ENCODE measurements at regions not wholly inside any gene's neighbourhood (a gene's known extent, or its start where the extent isn't known, plus 50 kb on each side); places are given as distances from the start of the nearest gene placed in this dataset.

DNA sequence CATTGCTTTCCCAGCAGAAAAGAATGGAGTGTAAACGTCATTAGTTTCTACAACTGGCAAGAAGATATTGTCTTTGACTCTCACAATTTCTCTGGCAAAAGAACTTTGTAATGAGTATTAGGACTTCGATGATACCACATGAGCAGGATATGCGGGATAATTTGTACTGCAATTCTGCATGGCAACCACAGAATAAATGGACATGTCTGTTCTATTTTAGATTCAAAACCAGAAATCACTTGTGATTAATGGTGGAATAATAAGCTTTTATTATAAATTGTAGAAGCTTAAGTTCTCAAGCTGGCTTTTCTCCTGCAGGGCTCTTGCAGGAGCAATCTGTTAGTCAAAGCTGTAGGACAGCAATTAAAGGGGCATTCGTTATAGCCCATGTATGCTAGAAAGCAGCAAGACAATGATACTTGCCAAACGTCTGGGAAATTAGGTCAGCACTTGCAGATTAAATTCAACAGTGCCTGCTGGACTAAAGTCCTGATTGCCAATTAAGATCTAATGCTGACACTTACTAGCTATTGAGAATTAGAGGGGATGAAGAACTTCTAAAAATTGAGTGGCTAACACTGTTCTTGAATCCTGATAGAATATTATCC lies 177.9 kb downstream of the PTH2R start:
- no peak for TF ChIP-seq EZH2phosphoT487 (IDR thresholded peaks at IDR 0.05; ENCODE audit: borderline replicate concordance, low read length)
- TF ChIP-seq, protein P1, sequence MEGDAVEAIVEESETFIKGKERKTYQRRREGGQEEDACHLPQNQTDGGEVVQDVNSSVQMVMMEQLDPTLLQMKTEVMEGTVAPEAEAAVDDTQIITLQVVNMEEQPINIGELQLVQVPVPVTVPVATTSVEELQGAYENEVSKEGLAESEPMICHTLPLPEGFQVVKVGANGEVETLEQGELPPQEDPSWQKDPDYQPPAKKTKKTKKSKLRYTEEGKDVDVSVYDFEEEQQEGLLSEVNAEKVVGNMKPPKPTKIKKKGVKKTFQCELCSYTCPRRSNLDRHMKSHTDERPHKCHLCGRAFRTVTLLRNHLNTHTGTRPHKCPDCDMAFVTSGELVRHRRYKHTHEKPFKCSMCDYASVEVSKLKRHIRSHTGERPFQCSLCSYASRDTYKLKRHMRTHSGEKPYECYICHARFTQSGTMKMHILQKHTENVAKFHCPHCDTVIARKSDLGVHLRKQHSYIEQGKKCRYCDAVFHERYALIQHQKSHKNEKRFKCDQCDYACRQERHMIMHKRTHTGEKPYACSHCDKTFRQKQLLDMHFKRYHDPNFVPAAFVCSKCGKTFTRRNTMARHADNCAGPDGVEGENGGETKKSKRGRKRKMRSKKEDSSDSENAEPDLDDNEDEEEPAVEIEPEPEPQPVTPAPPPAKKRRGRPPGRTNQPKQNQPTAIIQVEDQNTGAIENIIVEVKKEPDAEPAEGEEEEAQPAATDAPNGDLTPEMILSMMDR (conservative IDR thresholded peaks at IDR 0.05; ENCODE audit: low read depth, low read length): no peak
- TF ChIP-seq EZH2 (IDR thresholded peaks at IDR 0.05; ENCODE audit: low read length, unreplicated experiment): no peak
- H3K4me1 ChIP-seq (ENCODE audit: insufficient read depth, low read length): no peaks in the 10 kb centered on the region
- no peak overlapping the region for H2AFZ ChIP-seq (ENCODE audit: low read length)
- H3F3A ChIP-seq (ENCODE audit: low read length, unreplicated experiment): no peaks in the 10 kb centered on the region
- no peaks in the 10 kb centered on the region for H3K27me3 ChIP-seq (ENCODE audit: low read length)
- intact Hi-C loops (cut with micrococcal nuclease): no loop called here
- no peak overlapping the region for H3K4me3 ChIP-seq (ENCODE audit: low read length)
- H3K4me2 ChIP-seq (ENCODE audit: low read length): no peak overlapping the region
- BruUV-seq (replicated peaks): no TSS peak
- H3K9me2 ChIP-seq (replicated peaks; ENCODE audit: low read length): no peaks in the 10 kb centered on the region
- H3K27ac ChIP-seq (ENCODE audit: low read length): no peak overlapping the region
- CTCF ChIA-PET: no interaction called here
- no peak for DNase-seq
- H3K36me3 ChIP-seq (ENCODE audit: low read depth, low read length): no peaks in the 10 kb centered on the region
- no peak for ATAC-seq
- POLR2A ChIA-PET (ENCODE audit: unreplicated experiment): no interaction called here
- no peaks in the 10 kb centered on the region for H3K9me3 ChIP-seq (ENCODE audit: low read length)
- no peaks in the 10 kb centered on the region for H3K79me2 ChIP-seq (ENCODE audit: low read length)
- H3K9ac ChIP-seq (ENCODE audit: low read length): no peak overlapping the region
- H4K20me1 ChIP-seq (ENCODE audit: low read length): no peaks in the 10 kb centered on the region

DNA sequence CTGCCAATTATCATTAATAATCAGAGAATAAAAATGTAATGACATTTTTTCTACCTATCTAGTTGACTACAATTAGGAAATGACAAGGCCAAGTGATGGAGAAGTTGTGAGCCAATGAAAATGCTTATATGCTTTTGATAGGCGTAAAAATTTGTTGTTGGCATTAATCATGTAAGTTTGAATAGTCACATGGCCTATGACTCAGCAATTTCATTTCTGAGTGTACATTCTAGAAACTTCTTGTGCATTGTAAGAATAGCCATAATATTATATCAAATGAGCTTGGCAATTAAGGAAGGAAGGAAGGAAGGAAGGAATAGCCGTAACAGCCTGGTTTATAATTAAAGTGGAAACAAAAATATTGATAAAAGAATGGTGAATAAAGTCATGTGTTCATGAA lies 179.9 kb downstream of the PTH2R start:
- no peak overlapping the region for H2AFZ ChIP-seq (ENCODE audit: low read length)

More for the DNA sequence above, 179.9 kb downstream of the PTH2R start:
- no peaks in the 10 kb centered on the region for H3K4me1 ChIP-seq (ENCODE audit: insufficient read depth, low read length)
- ChIA-PET CTCF (no interaction called here), POLR2A (ENCODE audit: unreplicated experiment) (no interaction called here)
- intact Hi-C loops (cut with micrococcal nuclease): no loop called here
- H3F3A ChIP-seq (ENCODE audit: low read length, unreplicated experiment): no peaks in the 10 kb centered on the region
- no peak for ATAC-seq
- no peaks in the 10 kb centered on the region for H3K36me3 ChIP-seq (ENCODE audit: low read depth, low read length)
- H3K79me2 ChIP-seq (ENCODE audit: low read length): no peaks in the 10 kb centered on the region
- no peaks in the 10 kb centered on the region for H3K9me2 ChIP-seq (replicated peaks; ENCODE audit: low read length)
- H3K27ac ChIP-seq (ENCODE audit: low read length): no peak overlapping the region
- H3K9me3 ChIP-seq (ENCODE audit: low read length): no peaks in the 10 kb centered on the region
- no peak overlapping the region for H3K4me3 ChIP-seq (ENCODE audit: low read length)
- DNase-seq: no peak
- no peaks in the 10 kb centered on the region for H3K27me3 ChIP-seq (ENCODE audit: low read length)
- no peak overlapping the region for H3K4me2 ChIP-seq (ENCODE audit: low read length)
- H3K9ac ChIP-seq (ENCODE audit: low read length): no peak overlapping the region
- no TSS peak for BruUV-seq (replicated peaks)
- H4K20me1 ChIP-seq (ENCODE audit: low read length): no peaks in the 10 kb centered on the region
- TF ChIP-seq EZH2phosphoT487 (IDR thresholded peaks at IDR 0.05; ENCODE audit: borderline replicate concordance, low read length): no peak
- TF ChIP-seq, protein P1 (conservative IDR thresholded peaks at IDR 0.05; ENCODE audit: low read depth, low read length): no peak
- no peak for TF ChIP-seq EZH2 (IDR thresholded peaks at IDR 0.05; ENCODE audit: low read length, unreplicated experiment)

Measured in PC-3 (cell line).